AG09319 (cell line): ENCODE measurements at regions not wholly inside any gene's neighbourhood (a gene's known extent, or its start where the extent isn't known, plus 50 kb on each side); places are given as distances from the start of the nearest gene placed in this dataset.
"Not testable (repeated sequence)": the region's sequence is repeated elsewhere in the genome, so short reads cannot be mapped to it uniquely, and the experiment has no call there.

ENCODE experiments used
- DNase-seq: peaks from one replicate; pipeline ENCODE4 v3.0.0-alpha.2; 2010; ENCODE audit warnings: low read depth; ENCODE audit errors: extremely low read depth
- CTCF ChIP-seq: IDR thresholded peaks from 2 replicates; pipeline ENCODE4 v1.5.1; 2011; ENCODE audit warnings: low read depth, mild to moderate bottlenecking, inconsistent platforms, low read length, moderate library complexity

GRCh38 chr6:155755452-155755851 is 299.8 kb upstream of the NOX3 start:
- no peak for DNase-seq
- TF ChIP-seq CTCF: no peak

- not testable (repeated sequence) for DNase-seq
Measured at GRCh38 chr6:155748778-155749177, 293.1 kb upstream of the NOX3 start.

- no peak for TF ChIP-seq CTCF
- no peak for DNase-seq
Measured at GRCh38 chr6:155747491-155747890, 291.9 kb upstream of the NOX3 start.

GRCh38 chr6:155740781-155741399 is 285.3 kb upstream of the NOX3 start:
- no peak for TF ChIP-seq CTCF
- DNase-seq: no peak

- DNase-seq: no peak
- no peak for TF ChIP-seq CTCF
Measured at GRCh38 chr6:155738602-155739105, 283.0 kb upstream of the NOX3 start.

- TF ChIP-seq CTCF: no peak
- no peak for DNase-seq
Measured at GRCh38 chr6:155717374-155717773, 261.7 kb upstream of the NOX3 start.

- no peak for TF ChIP-seq CTCF
- no peak for DNase-seq
Measured at GRCh38 chr6:155710704-155711103, 255.1 kb upstream of the NOX3 start.

GRCh38 chr6:155709262-155709661 is 253.6 kb upstream of the NOX3 start:
- no peak for TF ChIP-seq CTCF
- DNase-seq: no peak
